ENCODE measurements at regions not wholly inside any gene's neighbourhood (a gene's known extent, or its start where the extent isn't known, plus 50 kb on each side); places are given as distances from the start of the nearest gene placed in this dataset.

DNA sequence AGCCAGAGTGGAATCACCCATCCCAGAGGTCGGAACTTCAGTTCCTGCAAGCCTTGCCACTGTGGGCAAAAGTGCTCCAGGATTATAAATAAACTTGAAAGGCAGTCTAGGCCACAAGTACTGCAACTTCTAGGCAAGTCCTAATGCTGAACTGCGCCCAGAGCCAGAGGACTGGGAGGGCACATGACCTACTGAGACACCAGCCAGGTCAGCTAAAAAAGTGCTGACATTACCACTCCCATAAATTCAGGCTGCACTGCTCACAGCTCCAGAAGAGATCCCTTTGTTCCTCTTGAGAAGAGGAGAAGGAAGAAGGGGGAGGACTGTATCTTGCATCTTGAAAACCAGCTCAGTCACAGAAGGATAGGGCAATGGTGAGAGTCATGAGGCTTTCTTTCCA lies 1084.1 kb upstream of the PHF14 start:
- Histone ChIP-seq H2AK5ac (ENCODE audit: insufficient read length, low read length) (no peak overlapping the region), H4K8ac (replicated peaks; ENCODE audit: insufficient read length, low read depth, low read length) (no peak overlapping the region), H3K56ac (ENCODE audit: insufficient read length, low read depth, low read length) (no peak overlapping the region), H3K79me1 (ENCODE audit: insufficient read depth, low read depth, low read length, poor library complexity, severe bottlenecking) (no peaks in the 10 kb centered on the region), H4K20me1 (ENCODE audit: control insufficient read depth, insufficient read depth, insufficient read length) (no peaks in the 10 kb centered on the region), H3K79me2 (ENCODE audit: insufficient read depth, low read length) (no peaks in the 10 kb centered on the region), H2BK5ac (ENCODE audit: insufficient read length, low read length) (no peak overlapping the region), H2BK20ac (ENCODE audit: low read depth, low read length, poor library complexity, severe bottlenecking) (no peak overlapping the region), H3K9me3 (ENCODE audit: control insufficient read depth, low read depth, low read length) (no peaks in the 10 kb centered on the region), H2BK120ac (ENCODE audit: low read depth, low read length, poor library complexity, severe bottlenecking) (no peak overlapping the region), H2AFZ (ENCODE audit: low read length) (no peak overlapping the region), H3K27me3 (ENCODE audit: insufficient read depth, low read length) (no peaks in the 10 kb centered on the region; the same call in 1 of the 2 replicates), H3K23ac (ENCODE audit: insufficient read length, low read depth, low read length) (no peak overlapping the region), H4K91ac (ENCODE audit: insufficient read length, low read depth, low read length) (no peak overlapping the region), H3K4me2 (ENCODE audit: insufficient read depth, insufficient read length, low read length) (no peak overlapping the region), H3K23me2 (ENCODE audit: insufficient read length, low read depth, low read length, poor library complexity, severe bottlenecking) (no peaks in the 10 kb centered on the region), H3K18ac (ENCODE audit: insufficient read length, low read depth, low read length) (no peak overlapping the region), H3K4me1 (ENCODE audit: insufficient read depth, low read length) (no peaks in the 10 kb centered on the region), H3K27ac (ENCODE audit: insufficient read length, low read depth, low read length) (no peak overlapping the region), H3K14ac (ENCODE audit: insufficient read depth, low read length) (0 out of 2 replicates have a peak overlapping the region, but pooled peaks have one; percentile 39), H3T11ph (ENCODE audit: low read length) (no peak overlapping the region), H3K9ac (ENCODE audit: extremely low read depth, insufficient read length, low read length) (no peak overlapping the region), H3K4ac (ENCODE audit: low read depth, low read length) (no peak overlapping the region), H4K5ac (ENCODE audit: insufficient read length, low read depth, low read length) (no peak overlapping the region), H2BK15ac (ENCODE audit: low read depth, low read length) (no peak overlapping the region; the same call in 1 of the 2 replicates), H2BK12ac (ENCODE audit: insufficient read length, low read depth, low read length) (no peak overlapping the region)
- Mint-ChIP-seq H3K9me3 (peaks cover 0 to 12% of the 10 kb centered on the region in 2 experiments; a peak in 4 of 5 replicates), H3K27me3 (ENCODE audit: low read depth) (no peaks in the 10 kb centered on the region), H3K4me1 (peaks cover 5% of the 10 kb centered on the region in 2 experiments; a peak in 3 of 4 replicates), H3K27ac (peak overlapping the region in 1 of 3 experiments; percentile 18; a peak in 1 of 7 replicates), H3K4me3 (no peak overlapping the region), H3K36me3 (ENCODE audit: insufficient read depth in 1 of 3, low read depth in 3 of 3) (peaks cover 0 to 24% (median 0%) of the 10 kb centered on the region in 3 experiments; a peak in 3 of 7 replicates)
- TF ChIP-seq, protein P1, sequence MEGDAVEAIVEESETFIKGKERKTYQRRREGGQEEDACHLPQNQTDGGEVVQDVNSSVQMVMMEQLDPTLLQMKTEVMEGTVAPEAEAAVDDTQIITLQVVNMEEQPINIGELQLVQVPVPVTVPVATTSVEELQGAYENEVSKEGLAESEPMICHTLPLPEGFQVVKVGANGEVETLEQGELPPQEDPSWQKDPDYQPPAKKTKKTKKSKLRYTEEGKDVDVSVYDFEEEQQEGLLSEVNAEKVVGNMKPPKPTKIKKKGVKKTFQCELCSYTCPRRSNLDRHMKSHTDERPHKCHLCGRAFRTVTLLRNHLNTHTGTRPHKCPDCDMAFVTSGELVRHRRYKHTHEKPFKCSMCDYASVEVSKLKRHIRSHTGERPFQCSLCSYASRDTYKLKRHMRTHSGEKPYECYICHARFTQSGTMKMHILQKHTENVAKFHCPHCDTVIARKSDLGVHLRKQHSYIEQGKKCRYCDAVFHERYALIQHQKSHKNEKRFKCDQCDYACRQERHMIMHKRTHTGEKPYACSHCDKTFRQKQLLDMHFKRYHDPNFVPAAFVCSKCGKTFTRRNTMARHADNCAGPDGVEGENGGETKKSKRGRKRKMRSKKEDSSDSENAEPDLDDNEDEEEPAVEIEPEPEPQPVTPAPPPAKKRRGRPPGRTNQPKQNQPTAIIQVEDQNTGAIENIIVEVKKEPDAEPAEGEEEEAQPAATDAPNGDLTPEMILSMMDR (conservative IDR thresholded peaks at IDR 0.05), result no peak
- DNase-seq, result no peak
- no CpG with 5 or more reads among the region's 2 CpGs for WGBS (ENCODE audit: extremely low coverage, insufficient read length, low lambda C conversion rate)

Data from H9 (cell line).